ENCODE measurements at regions not wholly inside any gene's neighbourhood (a gene's known extent, or its start where the extent isn't known, plus 50 kb on each side); places are given as distances from the start of the nearest gene placed in this dataset.

GRCh38 chr16:82311528-82311927 lies 141.5 kb upstream of the MPHOSPH6 start:
- H3K27me3 ChIP-seq (ENCODE audit: control insufficient read depth, insufficient read depth, low read length) = no peaks in the 10 kb centered on the region
- no peak for DNase-seq
- no peak overlapping the region for H3K4me3 ChIP-seq (ENCODE audit: low read length)
- no peaks in the 10 kb centered on the region for H3K4me1 ChIP-seq (ENCODE audit: control insufficient read depth, insufficient read depth, low read length)
- H3K9me3 ChIP-seq (ENCODE audit: control insufficient read depth, low read depth, low read length) = no peaks in the 10 kb centered on the region
- 91% methylated on average over 4 of the region's 5 CpGs for WGBS (ENCODE audit: insufficient coverage, low lambda C conversion rate)
- H3K36me3 ChIP-seq (ENCODE audit: control insufficient read depth, insufficient read depth, low read length) = no peaks in the 10 kb centered on the region
- no peak overlapping the region for H3K27ac ChIP-seq (ENCODE audit: low read length)

- no peak for DNase-seq
- H3K4me3 ChIP-seq (ENCODE audit: low read length) = no peak overlapping the region
- no peaks in the 10 kb centered on the region for H3K36me3 ChIP-seq (ENCODE audit: control insufficient read depth, insufficient read depth, low read length)
- H3K27me3 ChIP-seq (ENCODE audit: control insufficient read depth, insufficient read depth, low read length) = no peaks in the 10 kb centered on the region
- peaks cover 4% of the 10 kb centered on the region for H3K4me1 ChIP-seq (ENCODE audit: control insufficient read depth, insufficient read depth, low read length)
- no peak overlapping the region for H3K27ac ChIP-seq (ENCODE audit: low read length)
- WGBS (ENCODE audit: insufficient coverage, low lambda C conversion rate) = 100% methylated on average over 1 of the region's 17 CpGs
- no peaks in the 10 kb centered on the region for H3K9me3 ChIP-seq (ENCODE audit: control insufficient read depth, low read depth, low read length)
These were observed 132.2 kb upstream of the MPHOSPH6 start for GRCh38 chr16:82302042-82302727.

GRCh38 chr16:82301146-82301755 lies 131.2 kb upstream of the MPHOSPH6 start:
- no peaks in the 10 kb centered on the region for H3K27me3 ChIP-seq (ENCODE audit: control insufficient read depth, insufficient read depth, low read length)
- H3K4me3 ChIP-seq (ENCODE audit: low read length) = no peak overlapping the region
- no peak overlapping the region for H3K27ac ChIP-seq (ENCODE audit: low read length)
- no CpG with 5 or more reads among the region's 7 CpGs for WGBS (ENCODE audit: insufficient coverage, low lambda C conversion rate)
- peaks cover 4% of the 10 kb centered on the region for H3K4me1 ChIP-seq (ENCODE audit: control insufficient read depth, insufficient read depth, low read length)
- DNase-seq = no peak
- H3K36me3 ChIP-seq (ENCODE audit: control insufficient read depth, insufficient read depth, low read length) = no peaks in the 10 kb centered on the region
- no peaks in the 10 kb centered on the region for H3K9me3 ChIP-seq (ENCODE audit: control insufficient read depth, low read depth, low read length)

- no peak overlapping the region for H3K27ac ChIP-seq (ENCODE audit: low read length)
- H3K9me3 ChIP-seq (ENCODE audit: control insufficient read depth, low read depth, low read length) = no peaks in the 10 kb centered on the region
- DNase-seq = no peak
- WGBS (ENCODE audit: insufficient coverage, low lambda C conversion rate) = 80% methylated on average over 2 of the region's 6 CpGs
- H3K4me1 ChIP-seq (ENCODE audit: control insufficient read depth, insufficient read depth, low read length) = peaks cover 4% of the 10 kb centered on the region
- H3K4me3 ChIP-seq (ENCODE audit: low read length) = no peak overlapping the region
- no peaks in the 10 kb centered on the region for H3K27me3 ChIP-seq (ENCODE audit: control insufficient read depth, insufficient read depth, low read length)
- H3K36me3 ChIP-seq (ENCODE audit: control insufficient read depth, insufficient read depth, low read length) = no peaks in the 10 kb centered on the region
These were observed 130.4 kb upstream of the MPHOSPH6 start for GRCh38 chr16:82300374-82300951.

- Histone ChIP-seq H3K4me3 (ENCODE audit: low read length) (no peak overlapping the region), H3K9me3 (ENCODE audit: control insufficient read depth, low read depth, low read length) (no peaks in the 10 kb centered on the region), H3K4me1 (ENCODE audit: control insufficient read depth, insufficient read depth, low read length) (peaks cover 4% of the 10 kb centered on the region), H3K36me3 (ENCODE audit: control insufficient read depth, insufficient read depth, low read length) (no peaks in the 10 kb centered on the region), H3K27me3 (ENCODE audit: control insufficient read depth, insufficient read depth, low read length) (no peaks in the 10 kb centered on the region), H3K27ac (ENCODE audit: low read length) (no peak overlapping the region)
- no CpG with 5 or more reads among the region's 5 CpGs for WGBS (ENCODE audit: insufficient coverage, low lambda C conversion rate)
- no peak for DNase-seq
These were observed 128.4 kb upstream of the MPHOSPH6 start for GRCh38 chr16:82298472-82298871.

- Histone ChIP-seq H3K27me3 (ENCODE audit: control insufficient read depth, insufficient read depth, low read length) (no peaks in the 10 kb centered on the region), H3K36me3 (ENCODE audit: control insufficient read depth, insufficient read depth, low read length) (no peaks in the 10 kb centered on the region), H3K9me3 (ENCODE audit: control insufficient read depth, low read depth, low read length) (no peaks in the 10 kb centered on the region), H3K27ac (ENCODE audit: low read length) (no peak overlapping the region), H3K4me1 (ENCODE audit: control insufficient read depth, insufficient read depth, low read length) (peaks cover 4% of the 10 kb centered on the region), H3K4me3 (ENCODE audit: low read length) (no peak overlapping the region)
- WGBS (ENCODE audit: insufficient coverage, low lambda C conversion rate) = no CpG with 5 or more reads among the region's 9 CpGs
- DNase-seq = no peak
These were observed 125.5 kb upstream of the MPHOSPH6 start for GRCh38 chr16:82295290-82296201.

- no CpG with 5 or more reads among the region's 2 CpGs for WGBS (ENCODE audit: insufficient coverage, low lambda C conversion rate)
- Histone ChIP-seq H3K27ac (ENCODE audit: low read length) (no peak overlapping the region), H3K4me1 (ENCODE audit: control insufficient read depth, insufficient read depth, low read length) (peaks cover 4% of the 10 kb centered on the region), H3K36me3 (ENCODE audit: control insufficient read depth, insufficient read depth, low read length) (no peaks in the 10 kb centered on the region), H3K27me3 (ENCODE audit: control insufficient read depth, insufficient read depth, low read length) (no peaks in the 10 kb centered on the region), H3K9me3 (ENCODE audit: control insufficient read depth, low read depth, low read length) (no peaks in the 10 kb centered on the region), H3K4me3 (ENCODE audit: low read length) (no peak overlapping the region)
- no peak for DNase-seq
These were observed 123.6 kb upstream of the MPHOSPH6 start for GRCh38 chr16:82293671-82294070.

GRCh38 chr16:82287937-82288336 lies 117.9 kb upstream of the MPHOSPH6 start:
- H3K4me3 ChIP-seq (ENCODE audit: low read length) = no peak overlapping the region
- H3K27ac ChIP-seq (ENCODE audit: low read length) = no peak overlapping the region
- H3K4me1 ChIP-seq (ENCODE audit: control insufficient read depth, insufficient read depth, low read length) = no peaks in the 10 kb centered on the region
- WGBS (ENCODE audit: insufficient coverage, low lambda C conversion rate) = 90% methylated on average over 2 of the region's 3 CpGs
- H3K27me3 ChIP-seq (ENCODE audit: control insufficient read depth, insufficient read depth, low read length) = no peaks in the 10 kb centered on the region
- H3K36me3 ChIP-seq (ENCODE audit: control insufficient read depth, insufficient read depth, low read length) = no peaks in the 10 kb centered on the region
- DNase-seq = no peak
- no peaks in the 10 kb centered on the region for H3K9me3 ChIP-seq (ENCODE audit: control insufficient read depth, low read depth, low read length)

- no peaks in the 10 kb centered on the region for H3K9me3 ChIP-seq (ENCODE audit: control insufficient read depth, low read depth, low read length)
- H3K36me3 ChIP-seq (ENCODE audit: control insufficient read depth, insufficient read depth, low read length) = no peaks in the 10 kb centered on the region
- no peaks in the 10 kb centered on the region for H3K4me1 ChIP-seq (ENCODE audit: control insufficient read depth, insufficient read depth, low read length)
- DNase-seq = no peak
- no peak overlapping the region for H3K27ac ChIP-seq (ENCODE audit: low read length)
- no peaks in the 10 kb centered on the region for H3K27me3 ChIP-seq (ENCODE audit: control insufficient read depth, insufficient read depth, low read length)
- no peak overlapping the region for H3K4me3 ChIP-seq (ENCODE audit: low read length)
These were observed 112.6 kb upstream of the MPHOSPH6 start for GRCh38 chr16:82282662-82283061.

- DNase-seq = no peak
- no peak overlapping the region for H3K4me3 ChIP-seq (ENCODE audit: low read length)
- H3K4me1 ChIP-seq (ENCODE audit: control insufficient read depth, insufficient read depth, low read length) = no peaks in the 10 kb centered on the region
- no peaks in the 10 kb centered on the region for H3K36me3 ChIP-seq (ENCODE audit: control insufficient read depth, insufficient read depth, low read length)
- 90% methylated on average over 2 of the region's 2 CpGs for WGBS (ENCODE audit: insufficient coverage, low lambda C conversion rate)
- no peaks in the 10 kb centered on the region for H3K9me3 ChIP-seq (ENCODE audit: control insufficient read depth, low read depth, low read length)
- H3K27me3 ChIP-seq (ENCODE audit: control insufficient read depth, insufficient read depth, low read length) = no peaks in the 10 kb centered on the region
- no peak overlapping the region for H3K27ac ChIP-seq (ENCODE audit: low read length)
These were observed 111.5 kb upstream of the MPHOSPH6 start for GRCh38 chr16:82281544-82281943.
